ENCODE measurements at regions not wholly inside any gene's neighbourhood (a gene's known extent, or its start where the extent isn't known, plus 50 kb on each side); places are given as distances from the start of the nearest gene placed in this dataset.
"Not testable (repeated sequence)": the region's sequence is repeated elsewhere in the genome, so short reads cannot be mapped to it uniquely, and the experiment has no call there.

DNA sequence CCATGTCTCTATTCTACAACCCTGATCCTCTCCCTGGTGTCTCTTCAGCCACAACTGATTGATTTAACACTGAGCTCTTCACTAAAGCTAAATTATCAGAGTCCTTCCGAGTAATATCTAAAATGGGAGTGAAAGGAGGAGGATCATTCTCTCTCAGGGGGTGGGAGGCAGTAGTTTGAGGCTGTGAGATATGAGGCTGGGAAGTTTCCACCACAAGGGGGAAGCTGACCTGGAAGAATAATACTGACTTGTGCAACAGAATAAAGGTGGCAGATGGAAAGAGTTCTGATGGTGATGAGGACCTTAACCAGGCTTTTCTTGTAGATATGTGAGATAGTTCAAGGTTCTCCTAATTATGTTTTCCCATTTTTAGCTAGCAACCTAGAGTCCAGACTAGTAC is 241.6 kb upstream of the VKORC1L1 start:
- TF ChIP-seq, protein P1, sequence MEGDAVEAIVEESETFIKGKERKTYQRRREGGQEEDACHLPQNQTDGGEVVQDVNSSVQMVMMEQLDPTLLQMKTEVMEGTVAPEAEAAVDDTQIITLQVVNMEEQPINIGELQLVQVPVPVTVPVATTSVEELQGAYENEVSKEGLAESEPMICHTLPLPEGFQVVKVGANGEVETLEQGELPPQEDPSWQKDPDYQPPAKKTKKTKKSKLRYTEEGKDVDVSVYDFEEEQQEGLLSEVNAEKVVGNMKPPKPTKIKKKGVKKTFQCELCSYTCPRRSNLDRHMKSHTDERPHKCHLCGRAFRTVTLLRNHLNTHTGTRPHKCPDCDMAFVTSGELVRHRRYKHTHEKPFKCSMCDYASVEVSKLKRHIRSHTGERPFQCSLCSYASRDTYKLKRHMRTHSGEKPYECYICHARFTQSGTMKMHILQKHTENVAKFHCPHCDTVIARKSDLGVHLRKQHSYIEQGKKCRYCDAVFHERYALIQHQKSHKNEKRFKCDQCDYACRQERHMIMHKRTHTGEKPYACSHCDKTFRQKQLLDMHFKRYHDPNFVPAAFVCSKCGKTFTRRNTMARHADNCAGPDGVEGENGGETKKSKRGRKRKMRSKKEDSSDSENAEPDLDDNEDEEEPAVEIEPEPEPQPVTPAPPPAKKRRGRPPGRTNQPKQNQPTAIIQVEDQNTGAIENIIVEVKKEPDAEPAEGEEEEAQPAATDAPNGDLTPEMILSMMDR (IDR thresholded peaks at IDR 0.05), result not testable (repeated sequence)
- not testable (repeated sequence) for TF ChIP-seq POLR2A (IDR thresholded peaks at IDR 0.05)
